GM18907 (cell line): ENCODE measurements at regions not wholly inside any gene's neighbourhood (a gene's known extent, or its start where the extent isn't known, plus 50 kb on each side); places are given as distances from the start of the nearest gene placed in this dataset.
"Not testable (repeated sequence)": the region's sequence is repeated elsewhere in the genome, so short reads cannot be mapped to it uniquely, and the experiment has no call there.

ENCODE experiments used
- ATAC-seq: cut with Tn5 transposase; IDR thresholded peaks from one replicate; pipeline ENCODE4 v1.9.1; 2021; ENCODE audit warnings: mild to moderate bottlenecking, moderate library complexity; ENCODE audit not compliant: unreplicated experiment

GRCh38 chr2:104975851-104976250 lies 62.0 kb upstream of the MRPS9 start:
- ATAC-seq: no peak

- ATAC-seq: peak; percentile 99
Measured at GRCh38 chr2:104976603-104977120, 61.2 kb upstream of the MRPS9 start.

GRCh38 chr2:104977958-104978357 lies 59.9 kb upstream of the MRPS9 start:
- ATAC-seq: no peak

- not testable (repeated sequence) for ATAC-seq
Measured at GRCh38 chr2:104979786-104980185, 58.1 kb upstream of the MRPS9 start.

- no peak for ATAC-seq
Measured at GRCh38 chr2:104982111-104982510, 55.8 kb upstream of the MRPS9 start.
